ENCODE measurements at regions not wholly inside any gene's neighbourhood (a gene's known extent, or its start where the extent isn't known, plus 50 kb on each side); places are given as distances from the start of the nearest gene placed in this dataset.

DNA sequence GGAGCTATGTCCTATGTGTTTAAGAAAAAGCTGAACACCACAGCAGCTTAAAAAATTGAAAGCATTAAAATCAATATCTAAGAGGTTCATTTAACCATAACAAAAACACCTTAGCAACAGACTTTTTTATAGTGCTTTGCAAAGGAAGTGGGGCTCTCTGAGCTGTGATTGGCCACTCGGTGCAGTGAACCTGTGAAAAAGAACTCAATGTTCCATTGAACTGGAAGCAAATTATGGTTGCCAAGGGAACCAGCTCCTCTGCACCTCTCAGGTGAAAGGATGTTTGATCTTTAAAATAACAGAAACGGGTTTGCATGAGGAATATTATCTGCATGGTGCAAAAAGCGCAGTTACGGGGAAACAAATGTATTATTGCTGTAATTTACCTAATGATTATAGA lies 149.4 kb downstream of the SNAPC1 start:
- POLR2A ChIA-PET: no interaction called here
- 2% methylated on average over 3 of the region's 4 CpGs for WGBS (ENCODE audit: low lambda C conversion rate)
- CTCF ChIA-PET (ENCODE audit: low intra/inter-chr PET ratio, low total read pairs): no interaction called here

More for the DNA sequence above, 149.4 kb downstream of the SNAPC1 start:
- Histone ChIP-seq H3K79me2 (ENCODE audit: insufficient read depth, low read length) (no peaks in the 10 kb centered on the region), H3K4me2 (ENCODE audit: low read depth, low read length) (no peak overlapping the region), H3K27ac (ENCODE audit: extremely low read length, insufficient read depth, low read length) (no peak overlapping the region), H2AFZ (ENCODE audit: low read length) (no peak overlapping the region), H3K9ac (ENCODE audit: insufficient read depth, low read depth, low read length) (no peak overlapping the region), H3K4me3 (replicated peaks in 1 of 3; ENCODE audit: insufficient read depth in 1 of 3, low read depth in 2 of 3, low read length in 3 of 3) (no peak overlapping the region), H3K9me3 (ENCODE audit: low read length) (no peaks in the 10 kb centered on the region), H3K27me3 (ENCODE audit: control insufficient read depth in 1 of 2, insufficient read depth in 2 of 2, low read length in 2 of 2) (peaks cover 0 to 5% of the 10 kb centered on the region in 2 experiments; a peak in 1 of 5 replicates), H4K20me1 (ENCODE audit: insufficient read depth, low read length) (no peaks in the 10 kb centered on the region), H3K4me1 (ENCODE audit: insufficient read depth, low read length) (no peaks in the 10 kb centered on the region), H3K36me3 (replicated peaks in 1 of 2; ENCODE audit: control insufficient read depth in 1 of 2, insufficient read depth in 2 of 2, low read length in 2 of 2) (no peaks in the 10 kb centered on the region)
- no TSS peak for BruUV-seq (replicated peaks)
- DNase-seq (ENCODE audit: low spot score) (no peak), FAIRE-seq (no peak), ATAC-seq (no peak)
- TF ChIP-seq ZNF124 (CRISPR knock-in tag; IDR thresholded peaks at IDR 0.05) (no peak), ZNF672 (CRISPR knock-in tag; IDR thresholded peaks at IDR 0.05) (no peak), ZMAT3 (CRISPR knock-in tag; conservative IDR thresholded peaks at IDR 0.05) (no peak), ZNF20 (CRISPR knock-in tag; IDR thresholded peaks at IDR 0.05) (no peak), ZNF343 (CRISPR knock-in tag; IDR thresholded peaks at IDR 0.05) (no peak), NCOA2 (CRISPR knock-in tag; IDR thresholded peaks at IDR 0.05) (no peak), HDAC6 (IDR thresholded peaks at IDR 0.05; ENCODE audit: low read depth, low read length) (no peak), ZNF839 (CRISPR knock-in tag; IDR thresholded peaks at IDR 0.05; ENCODE audit: borderline replicate concordance) (no peak), ZNF644 (CRISPR knock-in tag; IDR thresholded peaks at IDR 0.05; ENCODE audit: low read depth) (no peak), AGO2 (optimal IDR thresholded peaks at IDR 0.05; ENCODE audit: low read depth, low read length) (no peak)
- TF ChIP-seq, protein P1, sequence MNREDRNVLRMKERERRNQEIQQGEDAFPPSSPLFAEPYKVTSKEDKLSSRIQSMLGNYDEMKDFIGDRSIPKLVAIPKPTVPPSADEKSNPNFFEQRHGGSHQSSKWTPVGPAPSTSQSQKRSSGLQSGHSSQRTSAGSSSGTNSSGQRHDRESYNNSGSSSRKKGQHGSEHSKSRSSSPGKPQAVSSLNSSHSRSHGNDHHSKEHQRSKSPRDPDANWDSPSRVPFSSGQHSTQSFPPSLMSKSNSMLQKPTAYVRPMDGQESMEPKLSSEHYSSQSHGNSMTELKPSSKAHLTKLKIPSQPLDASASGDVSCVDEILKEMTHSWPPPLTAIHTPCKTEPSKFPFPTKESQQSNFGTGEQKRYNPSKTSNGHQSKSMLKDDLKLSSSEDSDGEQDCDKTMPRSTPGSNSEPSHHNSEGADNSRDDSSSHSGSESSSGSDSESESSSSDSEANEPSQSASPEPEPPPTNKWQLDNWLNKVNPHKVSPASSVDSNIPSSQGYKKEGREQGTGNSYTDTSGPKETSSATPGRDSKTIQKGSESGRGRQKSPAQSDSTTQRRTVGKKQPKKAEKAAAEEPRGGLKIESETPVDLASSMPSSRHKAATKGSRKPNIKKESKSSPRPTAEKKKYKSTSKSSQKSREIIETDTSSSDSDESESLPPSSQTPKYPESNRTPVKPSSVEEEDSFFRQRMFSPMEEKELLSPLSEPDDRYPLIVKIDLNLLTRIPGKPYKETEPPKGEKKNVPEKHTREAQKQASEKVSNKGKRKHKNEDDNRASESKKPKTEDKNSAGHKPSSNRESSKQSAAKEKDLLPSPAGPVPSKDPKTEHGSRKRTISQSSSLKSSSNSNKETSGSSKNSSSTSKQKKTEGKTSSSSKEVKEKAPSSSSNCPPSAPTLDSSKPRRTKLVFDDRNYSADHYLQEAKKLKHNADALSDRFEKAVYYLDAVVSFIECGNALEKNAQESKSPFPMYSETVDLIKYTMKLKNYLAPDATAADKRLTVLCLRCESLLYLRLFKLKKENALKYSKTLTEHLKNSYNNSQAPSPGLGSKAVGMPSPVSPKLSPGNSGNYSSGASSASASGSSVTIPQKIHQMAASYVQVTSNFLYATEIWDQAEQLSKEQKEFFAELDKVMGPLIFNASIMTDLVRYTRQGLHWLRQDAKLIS (CRISPR knock-in tag; IDR thresholded peaks at IDR 0.05): no peak
- TF ChIP-seq, protein P2, sequence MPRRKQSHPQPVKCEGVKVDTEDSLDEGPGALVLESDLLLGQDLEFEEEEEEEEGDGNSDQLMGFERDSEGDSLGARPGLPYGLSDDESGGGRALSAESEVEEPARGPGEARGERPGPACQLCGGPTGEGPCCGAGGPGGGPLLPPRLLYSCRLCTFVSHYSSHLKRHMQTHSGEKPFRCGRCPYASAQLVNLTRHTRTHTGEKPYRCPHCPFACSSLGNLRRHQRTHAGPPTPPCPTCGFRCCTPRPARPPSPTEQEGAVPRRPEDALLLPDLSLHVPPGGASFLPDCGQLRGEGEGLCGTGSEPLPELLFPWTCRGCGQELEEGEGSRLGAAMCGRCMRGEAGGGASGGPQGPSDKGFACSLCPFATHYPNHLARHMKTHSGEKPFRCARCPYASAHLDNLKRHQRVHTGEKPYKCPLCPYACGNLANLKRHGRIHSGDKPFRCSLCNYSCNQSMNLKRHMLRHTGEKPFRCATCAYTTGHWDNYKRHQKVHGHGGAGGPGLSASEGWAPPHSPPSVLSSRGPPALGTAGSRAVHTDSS (CRISPR knock-in tag; conservative IDR thresholded peaks at IDR 0.05): no peak
- TF ChIP-seq, protein P3, sequence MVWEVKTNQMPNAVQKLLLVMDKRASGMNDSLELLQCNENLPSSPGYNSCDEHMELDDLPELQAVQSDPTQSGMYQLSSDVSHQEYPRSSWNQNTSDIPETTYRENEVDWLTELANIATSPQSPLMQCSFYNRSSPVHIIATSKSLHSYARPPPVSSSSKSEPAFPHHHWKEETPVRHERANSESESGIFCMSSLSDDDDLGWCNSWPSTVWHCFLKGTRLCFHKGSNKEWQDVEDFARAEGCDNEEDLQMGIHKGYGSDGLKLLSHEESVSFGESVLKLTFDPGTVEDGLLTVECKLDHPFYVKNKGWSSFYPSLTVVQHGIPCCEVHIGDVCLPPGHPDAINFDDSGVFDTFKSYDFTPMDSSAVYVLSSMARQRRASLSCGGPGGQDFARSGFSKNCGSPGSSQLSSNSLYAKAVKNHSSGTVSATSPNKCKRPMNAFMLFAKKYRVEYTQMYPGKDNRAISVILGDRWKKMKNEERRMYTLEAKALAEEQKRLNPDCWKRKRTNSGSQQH (CRISPR knock-in tag; IDR thresholded peaks at IDR 0.05; ENCODE audit: low read depth): no peak
- intact Hi-C loops (cut with micrococcal nuclease; ENCODE audit: unreplicated experiment): no loop called here
- in situ Hi-C loops (cut with HindIII; ENCODE audit: extremely low pct_ligation_motif_present, low pct_unique_long_range_greater_than_20kb): no loop called here

Data from HepG2 (cell line).